CD4-positive, alpha-beta T cell (primary cell): ENCODE measurements at regions not wholly inside any gene's neighbourhood (a gene's known extent, or its start where the extent isn't known, plus 50 kb on each side); places are given as distances from the start of the nearest gene placed in this dataset.

Experiments used
- ATAC-seq: fragments of 200-7000 bp; cut with Tn5 transposase; one replicate; pipeline ENCODE4 v1.10.0; 2022; ENCODE audit warnings: mild to moderate bottlenecking; ENCODE audit not compliant: poor library complexity
- CTCF ChIA-PET: fragments of 350-600 bp; sonication (Branson Sonifier 250); formaldehyde crosslinking; loops from one replicate; lab custom pipeline; 2021; ENCODE audit warnings: antibody characterized with exemption, inconsistent platforms; lab: Charles Lee
- POLR2A ChIA-PET: fragments of 350-600 bp; sonication (Branson Sonifier 250); formaldehyde crosslinking; loops from one replicate; lab custom pipeline; 2021; ENCODE audit warnings: antibody characterized with exemption, inconsistent platforms; lab: Charles Lee
- DNase-seq, 14 experiments: peaks; one replicate each; pipeline ENCODE4 v3.0.0-alpha.2; 2013 to 2020; ENCODE audit warnings: mixed read lengths in 2 of 14
- H3K27ac ChIP-seq, 2 donors: one replicate each; pipeline versions ENCODE4 v1.5.1 to v1.7.0; 2013; ENCODE audit warnings: low read length in 2 of 2, low read depth in 1 of 2, mild to moderate bottlenecking in 1 of 2
- H3K27me3 ChIP-seq, 2 experiments: 1 replicate in 1 of 2; 2 replicates in 1 of 2; pipeline versions ENCODE4 v1.6.1 to v1.7.0; 2013; ENCODE audit warnings: low read length in 2 of 2, control low read depth in 1 of 2, mild to moderate bottlenecking in 1 of 2, moderate library complexity in 1 of 2; ENCODE audit not compliant: insufficient read depth in 2 of 2, control insufficient read depth in 1 of 2
- H3K36me3 ChIP-seq: one replicate; pipeline ENCODE4 v1.6.1; 2013; ENCODE audit warnings: low read length, control low read depth; ENCODE audit not compliant: insufficient read depth
- H3K4me1 ChIP-seq: one replicate; pipeline ENCODE4 v1.6.1; 2013; ENCODE audit warnings: low read length, control low read depth; ENCODE audit not compliant: insufficient read depth
- H3K4me3 ChIP-seq: one replicate; pipeline ENCODE4 v1.5.1; 2013; ENCODE audit warnings: mild to moderate bottlenecking, low read length, moderate library complexity
- H3K9me3 ChIP-seq, 2 experiments: 1 replicate in 1 of 2; 2 replicates in 1 of 2; pipeline versions ENCODE4 v1.6.1 to v1.7.0; 2013; ENCODE audit warnings: low read length in 2 of 2, mild to moderate bottlenecking in 2 of 2, control low read depth in 1 of 2, moderate library complexity in 1 of 2; ENCODE audit not compliant: control insufficient read depth in 1 of 2, insufficient read depth in 1 of 2
- H3K27ac Mint-ChIP-seq: one replicate; pipeline ENCODE4 v1.8.0; 2020; ENCODE audit warnings: mixed read lengths
- H3K27me3 Mint-ChIP-seq: one replicate; pipeline ENCODE4 v1.8.0; 2021; ENCODE audit warnings: mixed read lengths
- H3K36me3 Mint-ChIP-seq: one replicate; pipeline ENCODE4 v1.8.0; 2021; ENCODE audit warnings: low read depth, mixed read lengths
- H3K4me1 Mint-ChIP-seq: one replicate; pipeline ENCODE4 v1.8.0; 2021; ENCODE audit warnings: low read depth, mixed read lengths
- H3K4me3 Mint-ChIP-seq: one replicate; pipeline ENCODE4 v1.8.0; 2020; ENCODE audit warnings: mild to moderate bottlenecking, mixed read lengths
- H3K9me3 Mint-ChIP-seq: one replicate; pipeline ENCODE4 v1.8.0; 2020; ENCODE audit warnings: mixed read lengths
- intact Hi-C, 2 experiments: fragments of 100-400 bp; cut with DNase I in 1 of 2; cut with micrococcal nuclease in 1 of 2; formaldehyde crosslinking; loops; one replicate each; pipeline versions ENCODE4 v1.15.1 to v1.9.0; 2023 to 2025; cut with DNase I, micrococcal nuclease
- TF ChIP-seq, protein P1 (sequence below): fragments of 200-600 bp; IDR thresholded peaks from one replicate; pipeline ENCODE4 v1.8.0; 2022; ENCODE audit warnings: antibody characterized with exemption, mild to moderate bottlenecking

DNA sequence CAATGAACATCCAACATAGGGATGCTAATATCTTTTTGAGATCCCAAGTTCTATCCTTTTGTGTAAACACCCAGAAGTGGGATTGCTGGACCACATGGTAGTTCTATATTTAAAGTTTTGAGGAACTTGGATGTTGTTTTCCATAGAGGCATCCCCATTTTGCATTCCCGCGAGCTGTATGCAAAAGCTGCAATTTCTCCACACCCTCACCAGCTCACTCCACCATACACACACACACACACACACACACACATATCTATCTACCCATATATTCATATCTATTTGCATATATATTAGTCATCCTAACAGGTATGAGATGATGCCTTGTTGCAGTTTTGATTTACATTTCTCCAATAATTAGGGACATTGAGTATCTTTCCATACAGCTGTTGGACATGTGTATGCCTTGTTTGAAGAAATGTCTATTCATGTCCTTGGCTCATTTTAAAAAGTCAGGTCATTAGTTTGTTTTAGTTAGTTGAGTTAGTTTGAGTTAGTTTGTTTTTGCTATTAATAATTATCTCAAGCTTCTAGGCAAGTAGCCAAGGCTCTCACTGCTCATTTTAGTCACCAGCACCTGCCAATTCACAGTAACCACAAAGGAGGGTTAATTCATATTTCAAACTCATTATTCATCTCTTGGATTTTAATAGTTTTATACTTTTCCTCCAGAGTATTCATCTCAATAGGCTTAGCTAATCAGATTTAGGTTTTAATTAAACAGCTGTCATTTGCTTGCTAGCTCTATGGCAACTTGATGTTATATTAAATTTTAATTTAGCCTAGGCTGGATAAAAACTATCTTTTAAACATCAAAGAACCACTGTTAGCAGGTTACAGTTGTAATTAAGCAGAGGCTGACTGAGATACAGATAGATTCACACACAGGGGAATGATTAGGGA is 1435.9 kb upstream of the TMEM132C start:
- CTCF ChIA-PET = no interaction called here

GRCh38 chr12:126837697-126838096 is 1429.3 kb upstream of the TMEM132C start:
- peaks cover 30% of the 10 kb centered on the region for H3K27me3 Mint-ChIP-seq
- Histone ChIP-seq H3K9me3 (peaks cover 9 to 31% of the 10 kb centered on the region in 2 experiments), H3K27ac (no peak overlapping the region), H3K27me3 (peaks cover 0 to 2% of the 10 kb centered on the region in 2 experiments), H3K4me1 (no peaks in the 10 kb centered on the region), H3K36me3 (no peaks in the 10 kb centered on the region), H3K4me3 (no peak overlapping the region)
- H3K4me1 Mint-ChIP-seq = no peaks in the 10 kb centered on the region
- TF ChIP-seq, protein P1, sequence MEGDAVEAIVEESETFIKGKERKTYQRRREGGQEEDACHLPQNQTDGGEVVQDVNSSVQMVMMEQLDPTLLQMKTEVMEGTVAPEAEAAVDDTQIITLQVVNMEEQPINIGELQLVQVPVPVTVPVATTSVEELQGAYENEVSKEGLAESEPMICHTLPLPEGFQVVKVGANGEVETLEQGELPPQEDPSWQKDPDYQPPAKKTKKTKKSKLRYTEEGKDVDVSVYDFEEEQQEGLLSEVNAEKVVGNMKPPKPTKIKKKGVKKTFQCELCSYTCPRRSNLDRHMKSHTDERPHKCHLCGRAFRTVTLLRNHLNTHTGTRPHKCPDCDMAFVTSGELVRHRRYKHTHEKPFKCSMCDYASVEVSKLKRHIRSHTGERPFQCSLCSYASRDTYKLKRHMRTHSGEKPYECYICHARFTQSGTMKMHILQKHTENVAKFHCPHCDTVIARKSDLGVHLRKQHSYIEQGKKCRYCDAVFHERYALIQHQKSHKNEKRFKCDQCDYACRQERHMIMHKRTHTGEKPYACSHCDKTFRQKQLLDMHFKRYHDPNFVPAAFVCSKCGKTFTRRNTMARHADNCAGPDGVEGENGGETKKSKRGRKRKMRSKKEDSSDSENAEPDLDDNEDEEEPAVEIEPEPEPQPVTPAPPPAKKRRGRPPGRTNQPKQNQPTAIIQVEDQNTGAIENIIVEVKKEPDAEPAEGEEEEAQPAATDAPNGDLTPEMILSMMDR = no peak
- H3K36me3 Mint-ChIP-seq = peaks cover 11% of the 10 kb centered on the region
- intact Hi-C loops = no loop called here
- H3K9me3 Mint-ChIP-seq = peaks cover 19% of the 10 kb centered on the region
- no peak overlapping the region for H3K27ac Mint-ChIP-seq
- CTCF ChIA-PET = no interaction called here
- H3K4me3 Mint-ChIP-seq = no peak overlapping the region
- POLR2A ChIA-PET = no interaction called here
- ATAC-seq = no peak
- DNase-seq = no peak

More for the DNA sequence above, 1435.9 kb upstream of the TMEM132C start:
- TF ChIP-seq, protein P1 = no peak
- H3K4me1 ChIP-seq = no peaks in the 10 kb centered on the region
- POLR2A ChIA-PET = no interaction called here
- peaks cover 32% of the 10 kb centered on the region for H3K27me3 Mint-ChIP-seq
- ATAC-seq (no peak), DNase-seq (no peak)
- H3K9me3 ChIP-seq = peaks cover 0 to 7% of the 10 kb centered on the region in 2 experiments
- peaks cover 11% of the 10 kb centered on the region for H3K9me3 Mint-ChIP-seq
- H3K36me3 ChIP-seq = no peaks in the 10 kb centered on the region
- H3K27me3 ChIP-seq = peaks cover 0 to 3% of the 10 kb centered on the region in 2 experiments
- H3K27ac ChIP-seq = no peak overlapping the region
- H3K4me3 Mint-ChIP-seq = no peak overlapping the region
- no peak overlapping the region for H3K27ac Mint-ChIP-seq
- intact Hi-C loops = no loop called here
- H3K36me3 Mint-ChIP-seq = peaks cover 7% of the 10 kb centered on the region
- H3K4me3 ChIP-seq = no peak overlapping the region
- no peaks in the 10 kb centered on the region for H3K4me1 Mint-ChIP-seq

GRCh38 chr12:126843915-126844669 is 1422.9 kb upstream of the TMEM132C start:
- Mint-ChIP-seq H3K4me3 (no peak overlapping the region), H3K27ac (no peak overlapping the region), H3K36me3 (no peaks in the 10 kb centered on the region), H3K4me1 (no peaks in the 10 kb centered on the region), H3K27me3 (no peaks in the 10 kb centered on the region), H3K9me3 (no peaks in the 10 kb centered on the region)
- Histone ChIP-seq H3K9me3 (no peaks in the 10 kb centered on the region), H3K36me3 (no peaks in the 10 kb centered on the region), H3K4me3 (no peak overlapping the region), H3K4me1 (no peaks in the 10 kb centered on the region), H3K27me3 (no peaks in the 10 kb centered on the region), H3K27ac (no peak overlapping the region)
- ChIA-PET CTCF (interaction anchor here (0.7 kb wide), 1 partner anchor 12 kb away, joined by 3 read pairs; no protein-coding TSS in a partner anchor), POLR2A (no interaction called here)
- ATAC-seq (no peak), DNase-seq (no peak)
- TF ChIP-seq, protein P1 = no peak
- intact Hi-C loops = no loop called here
